K562 (cell line): ENCODE measurements at regions not wholly inside any gene's neighbourhood (a gene's known extent, or its start where the extent isn't known, plus 50 kb on each side); places are given as distances from the start of the nearest gene placed in this dataset.

Source experiments
- FOSL1 ChIP-seq: fragments of 200-800 bp; sonication (Bioruptor generic); conservative IDR thresholded peaks from 2 replicates; pipeline ENCODE4 v1.6.1; 2016; ENCODE audit warnings: missing genetic modification characterization, missing compliant biosample characterization
- GTF3C2 ChIP-seq: IDR thresholded peaks from 3 replicates; pipeline ENCODE4 v1.6.1; 2011; ENCODE audit warnings: borderline replicate concordance, mild to moderate bottlenecking, moderate library complexity; ENCODE audit not compliant: insufficient read length; ENCODE audit errors: extremely low read depth
- HNRNPUL1 ChIP-seq: fragments of 200-400 bp; formaldehyde crosslinking; IDR thresholded peaks from 2 replicates; pipeline ENCODE4 v1.6.1; 2017; ENCODE audit warnings: low read length
- KLF1 ChIP-seq: fragments of 450-650 bp; IDR thresholded peaks from 2 replicates; pipeline ENCODE4 v1.6.1; 2016; ENCODE audit warnings: missing genetic modification characterization, missing compliant biosample characterization
- SIX5 ChIP-seq, 2 experiments: IDR thresholded peaks; 2 replicates each; pipeline ENCODE4 v1.6.1; 2011; ENCODE audit warnings: low read length in 2 of 2, borderline replicate concordance in 1 of 2, low read depth in 1 of 2, mild to moderate bottlenecking in 1 of 2, moderate library complexity in 1 of 2; ENCODE audit not compliant: insufficient read depth in 1 of 2
- STAT5A ChIP-seq: IDR thresholded peaks from 2 replicates; pipeline ENCODE4 v1.6.1; 2012; ENCODE audit warnings: low read length, inconsistent platforms, borderline replicate concordance
- YY1 ChIP-seq, 3 experiments: IDR thresholded peaks; 2 replicates each; pipeline ENCODE4 v1.6.1; 2011; ENCODE audit warnings: low read length in 2 of 3, mild to moderate bottlenecking in 2 of 3, moderate library complexity in 2 of 3, borderline replicate concordance in 1 of 3, control low read depth in 1 of 3, low read depth in 1 of 3; ENCODE audit not compliant: insufficient read depth in 3 of 3, insufficient replicate concordance in 2 of 3, control insufficient read depth in 1 of 3, insufficient read length in 1 of 3; ENCODE audit errors: extremely low read depth in 1 of 3
- ZNF41 ChIP-seq: fragments of 250-450 bp; sonication (Bioruptor Pico); conservative IDR thresholded peaks from 2 replicates; pipeline ENCODE4 v1.4.0; 2020; ENCODE audit warnings: mild to moderate bottlenecking
- ZNF507 ChIP-seq: conservative IDR thresholded peaks from 2 replicates; pipeline ENCODE4 v1.6.1; 2017; ENCODE audit warnings: missing genetic modification characterization, missing compliant biosample characterization
- TF ChIP-seq, protein P1 (sequence below): fragments of 450-650 bp; formaldehyde crosslinking; IDR thresholded peaks from 2 replicates; pipeline ENCODE4 v1.4.0; 2020; ENCODE audit warnings: mild to moderate bottlenecking
- TF ChIP-seq, protein P2 (sequence below), 2 experiments: IDR thresholded peaks; 2 replicates each; pipeline ENCODE4 v1.6.1; 2011; ENCODE audit warnings: borderline replicate concordance in 1 of 2, control low read depth in 1 of 2, low read depth in 1 of 2, low read length in 1 of 2, mild to moderate bottlenecking in 1 of 2, mixed read lengths in 1 of 2, moderate library complexity in 1 of 2; ENCODE audit not compliant: insufficient read depth in 1 of 2, insufficient read length in 1 of 2, poor library complexity in 1 of 2, severe bottlenecking in 1 of 2; ENCODE audit errors: extremely low read depth in 1 of 2
- TF ChIP-seq, protein P3 (sequence below): fragments of 450-650 bp; IDR thresholded peaks from one replicate; pipeline ENCODE4 v1.6.1; 2018; ENCODE audit warnings: mild to moderate bottlenecking, moderate library complexity; ENCODE audit not compliant: partially characterized antibody
- TF ChIP-seq, protein P4 (sequence below): sonication (generic); formaldehyde crosslinking; IDR thresholded peaks from 2 replicates; pipeline ENCODE4 v1.8.0; 2022; ENCODE audit warnings: mild to moderate bottlenecking, missing genetic modification reagents

- TF ChIP-seq, protein P1, sequence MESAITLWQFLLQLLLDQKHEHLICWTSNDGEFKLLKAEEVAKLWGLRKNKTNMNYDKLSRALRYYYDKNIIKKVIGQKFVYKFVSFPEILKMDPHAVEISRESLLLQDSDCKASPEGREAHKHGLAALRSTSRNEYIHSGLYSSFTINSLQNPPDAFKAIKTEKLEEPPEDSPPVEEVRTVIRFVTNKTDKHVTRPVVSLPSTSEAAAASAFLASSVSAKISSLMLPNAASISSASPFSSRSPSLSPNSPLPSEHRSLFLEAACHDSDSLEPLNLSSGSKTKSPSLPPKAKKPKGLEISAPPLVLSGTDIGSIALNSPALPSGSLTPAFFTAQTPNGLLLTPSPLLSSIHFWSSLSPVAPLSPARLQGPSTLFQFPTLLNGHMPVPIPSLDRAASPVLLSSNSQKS, result no peak
- TF ChIP-seq, protein P2, sequence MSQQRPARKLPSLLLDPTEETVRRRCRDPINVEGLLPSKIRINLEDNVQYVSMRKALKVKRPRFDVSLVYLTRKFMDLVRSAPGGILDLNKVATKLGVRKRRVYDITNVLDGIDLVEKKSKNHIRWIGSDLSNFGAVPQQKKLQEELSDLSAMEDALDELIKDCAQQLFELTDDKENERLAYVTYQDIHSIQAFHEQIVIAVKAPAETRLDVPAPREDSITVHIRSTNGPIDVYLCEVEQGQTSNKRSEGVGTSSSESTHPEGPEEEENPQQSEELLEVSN (IDR thresholded peaks at IDR 0.05; ENCODE audit: borderline replicate concordance in 1 of 2, extremely low read depth in 1 of 2, insufficient read depth in 1 of 2, insufficient read length in 1 of 2, low read depth in 1 of 2, low read length in 1 of 2, poor library complexity in 1 of 2, severe bottlenecking in 1 of 2), result no peak
- TF ChIP-seq, protein P3, sequence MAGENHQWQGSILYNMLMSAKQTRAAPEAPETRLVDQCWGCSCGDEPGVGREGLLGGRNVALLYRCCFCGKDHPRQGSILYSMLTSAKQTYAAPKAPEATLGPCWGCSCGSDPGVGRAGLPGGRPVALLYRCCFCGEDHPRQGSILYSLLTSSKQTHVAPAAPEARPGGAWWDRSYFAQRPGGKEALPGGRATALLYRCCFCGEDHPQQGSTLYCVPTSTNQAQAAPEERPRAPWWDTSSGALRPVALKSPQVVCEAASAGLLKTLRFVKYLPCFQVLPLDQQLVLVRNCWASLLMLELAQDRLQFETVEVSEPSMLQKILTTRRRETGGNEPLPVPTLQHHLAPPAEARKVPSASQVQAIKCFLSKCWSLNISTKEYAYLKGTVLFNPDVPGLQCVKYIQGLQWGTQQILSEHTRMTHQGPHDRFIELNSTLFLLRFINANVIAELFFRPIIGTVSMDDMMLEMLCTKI, result no peak
- TF ChIP-seq FOSL1 (tag) (no peak), STAT5A (peak; percentile 44), YY1 (IDR thresholded peaks at IDR 0.05; ENCODE audit: borderline replicate concordance in 1 of 3, control insufficient read depth in 1 of 3, extremely low read depth in 1 of 3, insufficient read depth in 3 of 3, insufficient read length in 1 of 3, insufficient replicate concordance in 2 of 3, low read depth in 1 of 3, low read length in 2 of 3) (peak in 1 of 3 experiments; percentile 44), ZNF507 (no peak), GTF3C2 (no peak), HNRNPUL1 (no peak), ZNF41 (no peak), KLF1 (tag) (no peak), SIX5 (IDR thresholded peaks at IDR 0.05; ENCODE audit: borderline replicate concordance in 1 of 2, insufficient read depth in 1 of 2, low read depth in 1 of 2, low read length in 2 of 2) (no peak)
- TF ChIP-seq, protein P4, sequence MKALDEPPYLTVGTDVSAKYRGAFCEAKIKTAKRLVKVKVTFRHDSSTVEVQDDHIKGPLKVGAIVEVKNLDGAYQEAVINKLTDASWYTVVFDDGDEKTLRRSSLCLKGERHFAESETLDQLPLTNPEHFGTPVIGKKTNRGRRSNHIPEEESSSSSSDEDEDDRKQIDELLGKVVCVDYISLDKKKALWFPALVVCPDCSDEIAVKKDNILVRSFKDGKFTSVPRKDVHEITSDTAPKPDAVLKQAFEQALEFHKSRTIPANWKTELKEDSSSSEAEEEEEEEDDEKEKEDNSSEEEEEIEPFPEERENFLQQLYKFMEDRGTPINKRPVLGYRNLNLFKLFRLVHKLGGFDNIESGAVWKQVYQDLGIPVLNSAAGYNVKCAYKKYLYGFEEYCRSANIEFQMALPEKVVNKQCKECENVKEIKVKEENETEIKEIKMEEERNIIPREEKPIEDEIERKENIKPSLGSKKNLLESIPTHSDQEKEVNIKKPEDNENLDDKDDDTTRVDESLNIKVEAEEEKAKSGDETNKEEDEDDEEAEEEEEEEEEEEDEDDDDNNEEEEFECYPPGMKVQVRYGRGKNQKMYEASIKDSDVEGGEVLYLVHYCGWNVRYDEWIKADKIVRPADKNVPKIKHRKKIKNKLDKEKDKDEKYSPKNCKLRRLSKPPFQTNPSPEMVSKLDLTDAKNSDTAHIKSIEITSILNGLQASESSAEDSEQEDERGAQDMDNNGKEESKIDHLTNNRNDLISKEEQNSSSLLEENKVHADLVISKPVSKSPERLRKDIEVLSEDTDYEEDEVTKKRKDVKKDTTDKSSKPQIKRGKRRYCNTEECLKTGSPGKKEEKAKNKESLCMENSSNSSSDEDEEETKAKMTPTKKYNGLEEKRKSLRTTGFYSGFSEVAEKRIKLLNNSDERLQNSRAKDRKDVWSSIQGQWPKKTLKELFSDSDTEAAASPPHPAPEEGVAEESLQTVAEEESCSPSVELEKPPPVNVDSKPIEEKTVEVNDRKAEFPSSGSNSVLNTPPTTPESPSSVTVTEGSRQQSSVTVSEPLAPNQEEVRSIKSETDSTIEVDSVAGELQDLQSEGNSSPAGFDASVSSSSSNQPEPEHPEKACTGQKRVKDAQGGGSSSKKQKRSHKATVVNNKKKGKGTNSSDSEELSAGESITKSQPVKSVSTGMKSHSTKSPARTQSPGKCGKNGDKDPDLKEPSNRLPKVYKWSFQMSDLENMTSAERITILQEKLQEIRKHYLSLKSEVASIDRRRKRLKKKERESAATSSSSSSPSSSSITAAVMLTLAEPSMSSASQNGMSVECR, result peak; percentile 43; the same call in 1 of the 2 replicates
Measured at GRCh38 chr6:152874846-152875568, 107.8 kb downstream of the FBXO5 start (continued).
